Esophagus (tissue), 2 donors: ENCODE measurements at regions not wholly inside any gene's neighbourhood (a gene's known extent, or its start where the extent isn't known, plus 50 kb on each side); places are given as distances from the start of the nearest gene placed in this dataset.
"Not testable (repeated sequence)": the region's sequence is repeated elsewhere in the genome, so short reads cannot be mapped to it uniquely, and the experiment has no call there.

ENCODE experiments used
- H3K27ac ChIP-seq, 2 donors: one replicate each; pipeline ENCODE4 v1.5.1; 2013; ENCODE audit warnings: low read depth in 2 of 2, mild to moderate bottlenecking in 2 of 2, inconsistent platforms in 1 of 2, low read length in 1 of 2, moderate library complexity in 1 of 2
- H3K27me3 ChIP-seq, 2 donors: one replicate each; pipeline ENCODE4 v1.6.1; 2013; ENCODE audit warnings: low read length in 2 of 2, control low read depth in 1 of 2, mild to moderate bottlenecking in 1 of 2; ENCODE audit not compliant: insufficient read depth in 2 of 2, control insufficient read depth in 1 of 2
- H3K36me3 ChIP-seq, 2 donors: one replicate each; pipeline ENCODE4 v1.6.1; 2013; ENCODE audit warnings: low read length in 1 of 2; ENCODE audit not compliant: control insufficient read depth in 2 of 2, insufficient read depth in 2 of 2
- H3K4me1 ChIP-seq, 2 donors: one replicate each; pipeline ENCODE4 v1.6.1; 2013; ENCODE audit warnings: low read length in 1 of 2; ENCODE audit not compliant: control insufficient read depth in 2 of 2, insufficient read depth in 2 of 2
- H3K4me3 ChIP-seq, 2 donors: one replicate each; pipeline ENCODE4 v1.5.1; 2013; ENCODE audit warnings: low read length in 2 of 2, mild to moderate bottlenecking in 2 of 2, low read depth in 1 of 2, moderate library complexity in 1 of 2
- H3K9me3 ChIP-seq, 2 donors: one replicate each; pipeline ENCODE4 v1.6.1; 2013; ENCODE audit warnings: mild to moderate bottlenecking in 2 of 2, low read depth in 1 of 2, low read length in 1 of 2, moderate library complexity in 1 of 2; ENCODE audit not compliant: control insufficient read depth in 2 of 2, insufficient read depth in 1 of 2
- WGBS, 2 donors: extraction: QIAGEN DNeasy Blood & Tissue Kit; methylation state at CpG; one replicate each; pipeline ENCODE4 v1.1.7; 2013; 5-methylcytosine and 5-hydroxymethylcytosine counted together
- donor health status: healthy with polysubstance abuse.
- donor health status: Bipolar disorder and iron deficiency.

- no peak overlapping the region for H3K4me3 ChIP-seq
- WGBS, 2 donors = 53 to 55% methylated on average over 1 of the region's 1 CpG
- H3K4me1 ChIP-seq = peaks cover 0 to 5% of the 10 kb centered on the region in 2 donors
- no peak overlapping the region for H3K27ac ChIP-seq
- peaks cover 0 to 3% of the 10 kb centered on the region in 2 donors for H3K36me3 ChIP-seq
- no peaks in the 10 kb centered on the region for H3K9me3 ChIP-seq
- no peaks in the 10 kb centered on the region for H3K27me3 ChIP-seq
These were observed 109.1 kb upstream of the SPATA12 start for GRCh38 chr3:56951366-56951765.

- not testable (repeated sequence) for H3K9me3 ChIP-seq, H3K27ac ChIP-seq, H3K36me3 ChIP-seq, H3K4me3 ChIP-seq, H3K4me1 ChIP-seq, H3K27me3 ChIP-seq
- WGBS, 2 donors = 76 to 89% methylated on average over 5 of the region's 5 CpGs
These were observed 115.1 kb upstream of the SPATA12 start for GRCh38 chr3:56945378-56945777.

- Histone ChIP-seq H3K27ac (no peak overlapping the region), H3K4me1 (no peaks in the 10 kb centered on the region), H3K4me3 (no peak overlapping the region), H3K36me3 (peaks cover 0 to 3% of the 10 kb centered on the region in 2 donors), H3K27me3 (no peaks in the 10 kb centered on the region), H3K9me3 (no peaks in the 10 kb centered on the region)
- WGBS, 2 donors = 73 to 87% methylated on average over 2 of the region's 2 CpGs
These were observed 117.9 kb upstream of the SPATA12 start for GRCh38 chr3:56942523-56942922.

GRCh38 chr3:56940976-56941375 is 119.5 kb upstream of the SPATA12 start:
- WGBS, 2 donors = 97 to 98% methylated on average over 4 of the region's 4 CpGs
- H3K9me3 ChIP-seq = no peaks in the 10 kb centered on the region
- no peak overlapping the region for H3K27ac ChIP-seq
- H3K4me3 ChIP-seq = no peak overlapping the region
- H3K36me3 ChIP-seq = peaks cover 0 to 3% of the 10 kb centered on the region in 2 donors
- no peaks in the 10 kb centered on the region for H3K27me3 ChIP-seq
- H3K4me1 ChIP-seq = no peaks in the 10 kb centered on the region

DNA sequence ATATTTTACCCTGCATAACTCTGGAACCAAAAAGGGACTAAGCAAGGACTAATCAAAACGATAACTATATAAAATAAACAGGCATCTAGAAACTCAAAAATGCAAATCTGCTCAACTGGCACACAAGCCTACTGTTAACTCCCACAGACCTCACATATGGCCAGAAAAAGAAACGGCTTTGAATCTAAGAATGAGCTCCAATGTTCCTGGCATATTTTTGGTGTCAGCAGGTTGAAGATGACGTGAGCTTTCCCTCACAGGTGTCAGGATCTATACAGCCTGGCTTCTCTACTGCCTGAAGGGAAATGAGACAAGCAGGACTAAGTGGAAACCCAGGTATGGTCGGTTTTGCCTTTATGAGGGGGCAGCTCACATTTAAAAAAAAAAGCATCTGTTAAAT is 120.1 kb upstream of the SPATA12 start:
- WGBS, 2 donors = 76 to 80% methylated on average over 4 of the region's 4 CpGs
- no peaks in the 10 kb centered on the region for H3K27me3 ChIP-seq
- peaks cover 0 to 3% of the 10 kb centered on the region in 2 donors for H3K36me3 ChIP-seq
- no peaks in the 10 kb centered on the region for H3K9me3 ChIP-seq
- no peaks in the 10 kb centered on the region for H3K4me1 ChIP-seq
- no peak overlapping the region for H3K4me3 ChIP-seq
- no peak overlapping the region for H3K27ac ChIP-seq

DNA sequence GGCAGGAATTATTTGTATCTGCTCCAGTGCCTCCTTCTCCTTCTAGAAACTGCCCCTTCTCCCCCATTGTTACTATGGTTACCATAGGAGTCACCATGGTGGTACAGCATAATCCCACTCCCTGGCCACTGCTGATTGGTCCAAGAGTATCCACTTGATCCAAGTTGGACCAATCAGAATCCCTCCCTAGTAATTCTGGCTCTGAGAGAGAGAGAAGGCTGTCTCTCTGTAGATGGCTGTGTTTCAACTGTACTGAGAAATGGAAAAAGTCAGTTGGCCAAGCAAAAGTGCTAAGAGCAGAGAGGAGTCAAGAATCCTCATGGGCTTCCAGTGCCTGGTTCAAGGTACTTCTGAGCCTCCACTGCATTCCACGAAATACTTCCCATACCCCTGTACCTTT is 120.6 kb upstream of the SPATA12 start:
- H3K4me1 ChIP-seq = no peaks in the 10 kb centered on the region
- no peaks in the 10 kb centered on the region for H3K27me3 ChIP-seq
- H3K36me3 ChIP-seq = peaks cover 0 to 3% of the 10 kb centered on the region in 2 donors
- H3K27ac ChIP-seq = no peak overlapping the region
- no peak overlapping the region for H3K4me3 ChIP-seq
- H3K9me3 ChIP-seq = no peaks in the 10 kb centered on the region
- 90 to 94% methylated on average over 1 of the region's 1 CpG for WGBS, 2 donors

DNA sequence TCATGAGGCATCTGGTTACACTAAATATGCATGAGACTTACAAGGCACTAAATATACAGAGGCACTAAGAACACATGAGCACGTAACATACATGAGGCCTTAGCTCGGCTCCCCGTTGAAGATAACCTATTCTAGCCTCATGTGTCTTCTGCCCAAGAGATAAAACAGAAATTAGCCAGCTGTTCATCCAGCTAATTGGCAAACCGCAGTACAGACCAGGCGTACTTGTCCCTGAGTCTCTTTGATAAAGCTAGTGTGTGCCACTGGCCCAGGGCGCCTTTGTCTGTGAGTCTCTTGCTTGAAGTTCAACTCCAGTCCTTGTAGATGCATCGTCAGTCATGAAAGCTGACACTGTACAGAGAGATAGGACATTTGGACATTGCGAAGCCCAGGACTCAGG is 121.9 kb upstream of the SPATA12 start:
- Histone ChIP-seq H3K4me1 (no peaks in the 10 kb centered on the region), H3K27me3 (no peaks in the 10 kb centered on the region), H3K27ac (no peak overlapping the region), H3K4me3 (no peak overlapping the region), H3K9me3 (peaks cover 0 to 4% of the 10 kb centered on the region in 2 donors), H3K36me3 (peaks cover 0 to 3% of the 10 kb centered on the region in 2 donors)
- WGBS, 2 donors = 92 to 94% methylated on average over 8 of the region's 8 CpGs

GRCh38 chr3:56937580-56937979 is 122.9 kb upstream of the SPATA12 start:
- Histone ChIP-seq H3K36me3 (peaks cover 0 to 3% of the 10 kb centered on the region in 2 donors), H3K4me1 (no peaks in the 10 kb centered on the region), H3K9me3 (peaks cover 0 to 4% of the 10 kb centered on the region in 2 donors), H3K27me3 (no peaks in the 10 kb centered on the region), H3K27ac (no peak overlapping the region), H3K4me3 (no peak overlapping the region)

- Histone ChIP-seq H3K4me1 (no peaks in the 10 kb centered on the region), H3K9me3 (peaks cover 0 to 4% of the 10 kb centered on the region in 2 donors), H3K27me3 (no peaks in the 10 kb centered on the region), H3K27ac (no peak overlapping the region), H3K4me3 (no peak overlapping the region), H3K36me3 (peaks cover 0 to 3% of the 10 kb centered on the region in 2 donors)
- 92 to 99% methylated on average over 1 of the region's 1 CpG for WGBS, 2 donors
These were observed 124.7 kb upstream of the SPATA12 start for GRCh38 chr3:56935811-56936210.

DNA sequence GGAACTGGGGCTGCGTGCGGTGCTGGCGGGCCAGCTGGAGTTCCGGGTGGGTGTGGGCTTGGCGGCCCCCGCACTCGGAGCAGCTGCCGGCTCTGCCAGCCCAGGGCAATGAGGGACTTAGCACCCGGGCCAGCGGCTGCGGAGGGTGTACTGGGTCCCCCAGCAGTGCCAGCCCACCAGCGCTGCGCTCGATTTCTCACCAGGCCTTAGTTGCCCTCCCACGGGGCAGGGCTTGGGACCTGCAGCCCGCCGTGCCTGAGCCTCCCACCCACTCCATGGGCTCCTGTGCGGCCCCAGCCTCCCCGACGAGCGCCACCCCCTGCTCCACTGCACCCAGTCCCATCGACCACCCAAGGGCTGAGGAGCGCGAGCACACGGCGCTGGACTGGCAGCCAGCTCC is 126.0 kb upstream of the SPATA12 start:
- not testable (repeated sequence) for H3K27ac ChIP-seq, H3K27me3 ChIP-seq, H3K4me3 ChIP-seq, H3K36me3 ChIP-seq, H3K4me1 ChIP-seq, H3K9me3 ChIP-seq
- 92 to 96% methylated on average over 22 to 26 of the region's 26 CpGs for WGBS, 2 donors
